ENCODE measurements at regions not wholly inside any gene's neighbourhood (a gene's known extent, or its start where the extent isn't known, plus 50 kb on each side); places are given as distances from the start of the nearest gene placed in this dataset.
"Not testable (repeated sequence)": the region's sequence is repeated elsewhere in the genome, so short reads cannot be mapped to it uniquely, and the experiment has no call there.

DNA sequence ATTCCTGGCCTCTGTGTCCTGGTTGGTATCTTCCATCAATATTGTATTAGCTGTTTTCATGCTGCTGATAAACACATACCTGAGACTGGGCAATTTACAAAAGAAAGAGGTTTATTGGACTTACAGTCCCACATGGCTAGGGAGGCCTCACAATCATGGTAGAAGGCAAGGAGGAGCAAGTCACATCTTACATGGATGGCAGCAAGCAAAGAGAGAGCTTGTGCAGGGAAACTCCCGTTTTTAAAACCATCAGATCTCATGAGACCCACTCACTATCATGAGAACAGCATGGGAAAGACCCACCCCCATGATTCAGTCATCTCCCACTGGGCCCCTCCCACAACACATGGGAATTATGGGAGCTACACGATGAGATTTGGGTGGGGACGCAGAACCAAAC is 265.3 kb upstream of the IL12B start:
- DNase-seq (ENCODE audit: low spot score), result not testable (repeated sequence)

DNA sequence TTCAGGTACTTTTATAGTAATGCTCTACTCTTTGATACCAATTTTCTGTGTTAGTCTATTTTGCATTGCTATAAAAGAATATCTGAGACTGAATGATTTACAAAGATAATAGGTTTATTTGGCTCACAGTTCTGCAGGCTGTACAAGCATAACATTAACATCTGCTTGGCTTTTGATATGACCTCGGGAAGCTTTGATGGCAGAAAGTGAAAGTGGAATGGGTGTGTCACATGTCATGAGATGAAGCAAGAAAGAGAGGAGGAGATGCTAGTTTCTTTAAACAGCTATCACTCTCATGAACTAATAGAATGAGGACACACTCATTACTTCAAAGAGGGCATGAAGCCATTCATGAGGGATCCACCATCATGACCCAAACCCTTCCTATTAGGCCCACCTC is 270.9 kb upstream of the IL12B start:
- DNase-seq (ENCODE audit: low spot score), result no peak

DNA sequence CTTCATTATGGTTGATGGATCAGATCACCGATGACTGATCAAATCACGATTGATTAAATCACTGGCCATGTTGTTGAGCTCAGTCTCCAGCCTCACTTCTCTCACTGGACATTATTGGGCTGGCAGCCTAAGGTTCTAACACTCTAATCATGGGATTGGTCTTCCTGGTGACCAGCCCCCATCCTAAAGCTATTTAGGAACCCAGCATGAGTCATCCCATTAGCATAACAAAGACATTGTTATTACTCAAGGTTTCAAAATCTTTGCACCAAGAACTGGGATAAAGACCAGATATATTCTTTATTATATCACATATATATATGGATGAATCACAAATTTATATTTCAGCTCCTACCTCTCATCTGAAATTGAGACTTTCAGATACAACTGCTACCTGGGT is 272.1 kb upstream of the IL12B start:
- DNase-seq (ENCODE audit: low spot score), result no peak

DNA sequence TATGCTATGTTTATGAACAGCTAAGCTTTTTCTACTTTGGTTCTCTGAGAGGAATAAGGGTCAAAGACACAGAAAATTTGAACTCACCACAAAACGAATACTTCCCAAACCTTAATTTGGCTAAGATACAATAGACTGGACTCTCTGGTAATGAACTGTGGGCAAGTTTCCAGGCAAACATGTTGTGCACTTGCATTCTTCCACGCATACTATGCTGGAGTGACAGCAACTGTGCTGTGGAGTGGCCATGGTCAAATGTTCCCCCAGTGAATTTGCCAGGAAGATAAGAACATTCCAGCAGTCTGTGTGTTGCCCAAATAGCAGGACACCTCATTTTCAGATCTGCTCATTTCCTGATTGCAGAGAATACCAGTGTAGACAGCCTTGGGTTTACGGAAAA is 275.3 kb upstream of the IL12B start:
- no peak for DNase-seq (ENCODE audit: low spot score)

DNA sequence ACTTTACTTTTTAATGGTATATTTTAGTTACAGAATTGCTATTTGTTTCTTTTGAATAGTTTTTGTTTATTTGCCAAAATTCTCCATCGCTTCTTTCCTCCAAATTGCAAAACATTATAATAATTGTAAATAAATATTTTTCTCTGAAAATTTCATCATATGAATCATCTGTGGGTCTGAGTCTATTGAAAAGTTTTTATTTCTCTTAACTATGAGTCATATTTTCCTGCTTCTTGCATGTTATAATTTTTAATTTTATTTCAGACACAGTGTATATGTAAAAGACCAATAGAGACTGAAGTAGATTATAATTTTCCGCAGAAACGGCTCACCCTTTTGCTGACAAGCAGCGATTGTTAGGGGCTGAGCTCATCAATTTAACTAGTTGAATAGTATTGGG is 279.1 kb upstream of the IL12B start:
- no peak for DNase-seq (ENCODE audit: low spot score)

DNA sequence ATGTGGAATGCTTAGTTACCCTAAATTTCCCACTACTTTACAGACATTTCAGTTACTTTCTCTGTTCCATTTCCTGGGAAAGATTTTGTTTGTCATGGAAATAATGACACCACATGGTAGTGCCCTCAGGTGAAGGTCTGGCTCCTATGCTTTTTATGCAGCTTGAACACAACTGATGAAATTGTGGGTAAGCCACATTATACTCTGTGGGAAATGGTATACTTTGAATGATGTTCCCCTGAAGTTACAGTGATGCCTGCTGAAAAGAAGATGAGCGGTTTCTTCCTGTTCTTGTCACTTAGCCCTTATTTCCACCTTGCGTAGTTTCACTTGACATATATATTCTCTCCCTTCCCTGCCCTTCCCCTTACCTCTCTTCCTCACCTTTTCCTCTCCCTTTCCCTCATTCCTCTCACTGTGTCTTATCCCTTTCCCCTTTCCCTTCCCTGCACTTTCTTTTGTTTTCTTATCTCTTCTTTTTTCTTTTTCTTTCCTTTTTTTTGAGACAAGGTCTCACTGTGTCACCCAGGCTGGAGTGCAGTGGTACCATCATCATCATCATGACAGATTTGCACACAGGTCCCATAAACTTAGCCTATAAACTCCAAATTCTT is 280.8 kb upstream of the IL12B start:
- DNase-seq (ENCODE audit: low spot score), result no peak

DNA sequence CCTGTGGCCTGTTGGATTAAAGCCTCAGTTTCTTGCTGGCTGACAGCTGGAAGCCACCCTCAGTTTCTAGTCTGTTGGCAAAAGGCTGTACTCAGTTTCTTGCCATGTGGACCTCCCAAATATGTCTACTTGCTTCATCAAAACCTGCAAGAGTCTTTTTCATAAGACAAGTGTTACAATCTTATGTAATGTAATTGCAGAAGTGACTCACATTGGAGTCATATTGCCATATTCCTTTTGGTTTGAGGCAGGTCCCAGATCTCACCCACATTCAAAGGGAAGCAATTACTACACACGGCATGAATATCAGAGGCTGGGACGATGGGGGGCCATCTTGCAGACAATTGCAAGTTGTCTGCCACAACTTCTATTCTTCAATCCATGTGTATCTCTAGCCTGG is 286.7 kb upstream of the IL12B start:
- DNase-seq (ENCODE audit: low spot score), result no peak

DNA sequence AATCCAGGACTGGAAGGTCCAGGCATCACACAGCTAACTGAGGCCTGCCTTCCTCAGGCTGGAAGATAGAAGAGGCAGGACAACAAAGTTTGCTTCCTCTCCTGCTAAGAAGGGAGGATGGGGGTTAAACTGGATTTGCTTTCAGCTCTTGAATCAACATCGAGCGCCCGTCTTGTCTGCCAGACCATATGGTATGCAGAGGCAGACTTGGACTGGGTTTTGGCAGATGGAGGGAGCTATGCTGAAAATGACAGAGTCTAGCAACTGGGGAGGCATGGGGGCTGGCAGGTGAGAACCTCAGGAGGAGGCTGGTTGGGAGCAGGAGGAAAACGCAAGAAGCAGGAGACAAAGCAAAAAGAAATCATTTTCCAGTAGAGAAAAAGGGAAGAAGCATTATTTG is 289.5 kb upstream of the IL12B start:
- no peak for DNase-seq (ENCODE audit: low spot score)

DNA sequence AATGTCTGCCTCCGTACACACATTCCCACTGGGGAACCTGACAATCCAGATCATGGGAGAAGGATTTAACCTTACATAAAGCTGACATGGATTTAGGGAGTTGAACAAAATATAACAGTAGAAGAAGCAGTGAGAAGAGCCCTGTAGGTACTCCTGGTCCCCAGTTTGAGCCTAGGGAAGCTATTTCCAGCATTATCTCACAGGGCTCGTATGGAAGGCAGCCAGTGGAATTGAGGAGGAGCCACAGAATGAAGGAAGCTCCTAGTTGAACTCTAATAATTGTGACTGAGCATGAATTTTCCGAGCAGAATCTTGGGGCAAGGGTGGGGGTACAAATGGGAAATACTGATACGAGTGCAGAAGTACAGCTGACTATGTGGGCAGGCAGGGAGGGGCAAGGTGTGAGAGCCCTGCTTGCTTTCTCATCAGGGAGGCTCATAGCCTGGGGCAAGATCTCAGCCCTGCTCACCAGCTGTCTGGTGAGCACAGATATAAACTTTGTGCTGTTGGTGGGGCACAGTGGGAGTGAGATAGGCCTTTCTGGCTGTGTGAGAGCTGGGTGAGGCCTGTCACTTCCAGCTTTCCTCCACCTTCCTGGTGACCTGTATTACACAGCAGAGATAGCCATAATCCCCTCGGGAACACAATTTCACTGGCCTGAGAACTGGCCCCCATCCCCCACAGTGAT is 290.7 kb upstream of the IL12B start:
- no peak for DNase-seq (ENCODE audit: low spot score)

DNA sequence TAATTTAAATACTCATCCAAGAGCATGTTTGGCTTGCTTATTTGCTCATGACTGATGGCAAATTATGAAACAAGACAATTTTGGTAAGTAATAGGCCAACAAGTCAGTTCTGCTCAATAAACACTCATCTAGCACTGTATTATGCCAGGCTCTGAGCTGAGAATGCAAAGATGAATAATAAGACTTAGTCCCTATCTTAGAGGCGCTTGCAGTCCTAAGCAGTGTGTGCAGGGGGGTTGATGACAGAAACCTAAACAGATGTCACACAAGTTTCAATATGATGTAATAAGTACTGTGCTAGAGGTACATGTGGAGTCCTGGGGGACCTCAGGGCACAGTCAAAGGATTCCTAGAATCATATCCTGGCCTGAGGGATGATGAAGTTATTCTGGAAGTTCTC is 287.6 kb upstream of the ADRA1B start:
- no peak for DNase-seq (ENCODE audit: low spot score)

DNA sequence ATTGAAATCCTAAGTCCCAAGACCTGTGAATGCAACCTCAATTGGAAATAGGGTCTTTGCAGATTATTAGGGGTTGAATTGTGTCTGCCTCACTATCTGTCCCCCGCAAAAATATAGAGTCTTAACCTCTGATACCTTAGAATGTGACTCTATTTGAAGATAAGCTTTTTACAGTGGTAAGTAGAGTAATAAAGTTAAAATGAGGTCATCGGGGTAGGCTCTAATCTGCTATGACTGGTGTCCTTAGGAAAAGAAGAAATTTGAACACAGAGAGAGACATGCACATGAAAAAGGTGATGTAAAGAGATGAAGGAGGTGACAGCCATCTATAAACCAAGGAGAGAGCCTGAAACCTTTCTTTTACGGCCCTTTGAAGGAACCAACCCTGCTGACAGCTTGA is 287.1 kb upstream of the ADRA1B start:
- no peak for DNase-seq (ENCODE audit: low spot score)

DNA sequence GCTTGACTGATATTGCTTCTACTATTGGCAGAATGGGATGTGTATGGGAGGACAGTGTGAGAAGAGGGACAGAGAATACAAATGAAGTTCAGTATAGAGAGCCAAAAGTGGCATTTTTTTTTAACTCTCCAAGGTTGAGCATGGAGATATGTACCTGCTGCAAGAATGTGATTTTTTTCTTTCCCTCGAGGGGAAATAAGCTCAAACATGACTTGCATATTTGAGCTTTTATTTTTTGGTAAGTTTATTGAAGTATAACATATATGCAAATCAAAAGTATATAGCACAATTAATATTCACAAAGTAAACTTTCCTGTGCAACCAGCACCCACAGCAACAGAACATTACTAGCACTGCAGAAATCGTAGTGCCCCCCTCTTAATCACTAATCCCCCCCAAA is 285.7 kb upstream of the ADRA1B start:
- DNase-seq (ENCODE audit: low spot score), result no peak

DNA sequence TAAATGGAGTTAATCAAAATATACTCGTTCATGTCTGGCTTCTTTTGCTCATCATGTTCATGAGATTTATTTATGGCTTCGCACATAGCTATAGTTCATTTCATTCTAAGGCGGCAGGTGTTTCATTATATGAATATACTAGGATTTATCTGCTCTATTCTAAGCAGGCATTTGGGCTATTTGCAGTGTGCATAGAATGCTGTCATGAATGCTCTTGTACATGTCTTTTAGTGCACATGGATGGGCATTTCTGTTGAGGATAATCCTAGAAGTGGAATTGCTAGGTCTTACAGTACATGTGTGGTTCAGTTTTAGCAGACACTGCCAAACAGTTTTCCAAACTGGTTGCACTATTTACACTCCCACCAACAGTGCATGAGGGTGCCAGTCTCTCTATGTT is 285.3 kb upstream of the ADRA1B start:
- no peak for DNase-seq (ENCODE audit: low spot score)

DNA sequence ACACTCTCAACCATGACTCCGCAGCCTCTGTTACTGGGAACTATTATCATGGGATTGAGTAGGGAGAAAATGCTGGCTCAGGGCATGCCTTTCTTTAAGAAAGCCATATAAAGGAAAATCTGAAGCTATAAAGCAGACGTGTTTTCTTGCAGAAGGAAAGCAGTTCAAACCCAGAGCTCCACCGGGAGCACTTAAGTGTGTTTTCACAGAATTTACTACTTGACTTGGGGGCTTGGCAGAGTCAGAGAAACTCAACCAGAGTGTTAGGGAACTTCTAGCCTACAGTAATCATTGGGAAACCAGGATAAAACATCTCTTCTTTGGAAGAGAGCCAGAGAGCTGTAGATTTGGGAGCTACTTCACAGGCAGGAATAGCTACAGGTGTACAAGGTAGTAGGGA is 283.4 kb upstream of the ADRA1B start:
- DNase-seq (ENCODE audit: low spot score), result no peak

DNA sequence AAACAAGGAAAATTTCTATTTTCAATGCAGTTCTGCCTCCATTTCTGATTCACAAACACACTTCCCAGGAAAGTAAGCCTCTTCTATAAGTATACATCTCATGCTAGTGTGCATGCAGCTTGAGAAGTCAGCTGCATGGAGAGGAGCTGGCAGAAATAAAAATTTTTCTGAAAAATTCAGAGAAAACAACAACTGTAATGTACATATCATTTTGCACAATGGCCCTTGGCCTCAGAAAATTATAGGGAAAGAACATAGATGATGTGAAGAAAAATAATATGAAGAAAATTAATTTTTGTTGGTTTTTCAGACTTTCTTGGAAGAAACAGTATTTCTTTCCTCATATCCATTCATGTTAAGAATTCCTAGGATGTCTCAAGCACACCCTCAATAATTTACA is 277.8 kb upstream of the ADRA1B start:
- no peak for DNase-seq (ENCODE audit: low spot score)

DNA sequence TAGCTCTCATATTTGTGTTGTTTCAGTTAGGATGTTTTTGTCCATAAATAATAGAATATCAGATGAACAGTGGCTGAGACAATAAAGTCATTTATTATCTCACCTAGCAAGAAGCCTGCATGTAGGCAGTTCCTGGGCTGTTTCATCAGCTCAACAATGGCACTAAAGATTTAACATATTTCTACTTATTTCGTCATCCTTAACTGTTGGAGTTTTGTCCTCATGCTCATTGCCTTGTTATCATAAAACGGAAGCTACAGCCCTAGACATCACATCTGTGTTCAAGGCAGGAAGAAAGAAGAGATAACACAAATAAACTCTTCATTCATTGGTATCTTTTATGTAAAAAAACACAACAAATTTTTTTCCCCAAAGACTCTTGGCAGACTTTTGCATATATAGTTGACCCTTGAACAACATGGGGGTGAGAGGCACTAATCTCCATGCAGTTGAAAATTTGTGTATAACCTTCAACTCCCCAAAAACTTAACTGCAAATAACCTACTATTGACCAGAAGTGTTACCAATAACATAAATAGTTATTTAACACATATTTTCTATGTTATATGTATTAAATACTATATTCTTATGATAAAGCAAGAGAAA is 277.2 kb upstream of the ADRA1B start:
- DNase-seq (ENCODE audit: low spot score), result no peak

DNA sequence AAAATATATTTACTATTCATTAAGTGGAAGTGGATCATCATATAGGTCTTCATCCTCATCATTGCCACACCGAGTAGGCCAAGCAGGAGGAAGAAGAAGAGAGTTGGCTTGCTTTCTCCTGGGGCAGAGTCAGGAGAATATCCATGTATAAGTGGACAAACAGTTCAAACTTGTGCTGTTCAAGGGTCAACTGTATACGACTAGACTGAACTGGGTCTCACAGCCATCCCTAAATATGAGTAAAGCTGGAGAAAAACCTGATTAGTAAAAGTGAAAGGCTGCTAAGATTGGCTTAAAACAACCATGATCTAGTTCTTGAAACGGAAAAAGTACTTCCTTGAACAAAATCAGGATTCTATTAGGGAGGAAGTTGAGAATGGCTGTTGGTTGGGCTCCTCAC is 276.7 kb upstream of the ADRA1B start:
- DNase-seq (ENCODE audit: low spot score), result no peak

DNA sequence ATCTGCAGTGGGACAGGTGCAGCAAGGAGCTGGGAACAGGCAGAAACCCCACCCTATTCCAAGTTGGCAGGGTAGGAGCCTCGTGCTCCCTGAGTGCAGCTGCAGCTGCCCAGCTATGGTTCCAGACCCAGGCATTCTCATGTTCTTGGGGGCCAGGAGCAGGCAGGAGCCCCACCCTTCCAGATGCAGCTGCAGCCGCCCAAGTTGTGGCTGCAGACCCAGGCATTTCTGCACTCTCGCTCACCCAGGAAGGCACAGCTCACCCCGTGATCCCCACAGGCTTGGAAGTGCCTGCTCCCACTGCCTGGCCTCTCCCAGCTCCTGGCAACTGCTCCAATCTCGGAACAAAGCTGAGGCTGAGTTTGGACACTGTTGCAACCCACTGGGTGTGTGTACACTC is 275.8 kb upstream of the ADRA1B start:
- no peak for DNase-seq (ENCODE audit: low spot score)

DNA sequence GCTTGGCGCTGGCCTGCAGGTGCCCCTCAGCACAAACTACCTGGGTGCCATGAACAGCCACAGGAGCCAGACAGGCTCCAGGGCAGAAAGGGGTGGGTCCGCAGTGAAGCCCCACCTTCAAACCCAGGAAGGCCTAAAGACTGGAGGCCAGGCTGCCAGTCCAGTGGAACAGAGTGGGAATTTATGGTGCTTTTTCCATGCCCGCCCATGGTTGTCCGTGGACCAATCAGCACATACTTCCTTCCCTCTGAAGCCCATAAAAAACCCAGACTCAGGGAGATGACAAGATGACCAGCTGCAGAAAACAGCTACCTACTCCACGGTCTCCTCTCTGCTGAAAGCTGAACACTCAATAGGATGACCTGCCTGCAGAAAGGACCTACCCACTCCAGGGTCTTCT is 275.4 kb upstream of the ADRA1B start:
- no peak for DNase-seq (ENCODE audit: low spot score)

DNA sequence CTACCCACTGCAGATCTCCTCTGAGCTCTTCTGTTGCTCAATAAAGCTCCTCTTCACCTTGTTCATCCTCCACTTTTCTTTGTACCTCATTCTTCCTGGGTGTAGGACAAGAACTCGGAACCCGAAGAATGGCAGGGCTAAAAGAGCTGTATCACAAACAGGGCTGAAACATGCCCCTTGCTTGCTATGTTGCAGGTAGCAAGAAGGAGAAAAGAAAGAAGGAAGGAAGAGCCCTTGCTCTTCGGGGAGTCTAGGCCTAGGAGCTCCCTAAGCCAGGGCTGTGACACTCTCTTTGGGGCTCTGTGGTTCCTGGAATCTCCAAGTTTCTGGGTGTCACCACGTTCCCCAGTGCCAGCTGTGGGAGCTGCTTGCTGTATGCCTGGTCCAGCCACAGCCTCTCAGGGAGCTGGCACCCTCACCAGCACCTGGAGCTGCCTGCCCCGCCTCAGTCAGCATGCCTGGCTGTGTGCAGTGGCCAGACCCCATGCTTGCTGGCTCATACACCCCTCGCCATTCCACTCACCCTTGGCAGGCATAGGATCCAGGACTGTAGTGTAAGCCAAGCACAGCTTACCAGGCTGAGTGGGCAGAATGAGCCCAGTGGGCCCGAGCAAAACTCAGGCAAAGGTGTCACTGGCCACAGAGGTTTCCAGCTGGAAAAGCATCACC is 274.8 kb upstream of the ADRA1B start:
- no peak for DNase-seq (ENCODE audit: low spot score)

DNA sequence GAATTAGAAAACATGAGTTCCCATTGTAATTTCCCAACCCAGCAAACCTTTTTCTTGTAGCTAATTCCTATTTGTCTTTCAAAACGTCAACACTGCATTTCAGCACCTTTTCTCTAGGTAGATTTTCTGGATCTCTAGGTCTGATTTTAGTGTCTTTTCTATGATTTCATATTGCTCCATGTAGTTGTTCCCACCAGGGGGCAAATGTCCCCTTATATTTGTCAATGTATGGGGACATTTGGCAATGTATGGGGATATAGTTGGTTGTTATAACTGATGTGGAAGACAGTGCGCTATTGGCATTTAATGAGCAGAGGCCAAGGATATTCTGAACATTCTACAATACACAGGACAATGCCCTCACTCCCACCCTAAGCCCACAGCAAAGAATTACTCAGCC is 273.9 kb upstream of the ADRA1B start:
- DNase-seq (ENCODE audit: low spot score), result no peak

DNA sequence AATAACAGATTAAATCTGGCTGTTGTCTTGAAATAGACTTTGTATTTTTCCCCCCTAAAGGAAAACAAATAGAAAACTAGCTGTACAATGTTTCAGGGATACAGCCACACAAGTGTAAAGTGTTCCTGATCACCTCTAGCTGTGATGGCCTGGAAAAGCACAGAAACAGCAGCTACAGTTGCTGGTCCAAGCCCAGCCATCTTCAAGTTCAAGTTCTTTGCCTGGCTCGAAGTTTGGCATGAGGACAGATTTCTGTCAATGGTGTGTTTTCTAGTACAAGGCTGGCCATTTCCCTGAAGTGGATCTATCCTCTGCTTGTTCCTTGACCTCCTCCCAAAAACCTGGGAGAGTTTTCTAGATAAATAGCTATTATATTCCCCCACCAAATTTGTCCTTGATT is 272.2 kb upstream of the ADRA1B start:
- no peak for DNase-seq (ENCODE audit: low spot score)

DNA sequence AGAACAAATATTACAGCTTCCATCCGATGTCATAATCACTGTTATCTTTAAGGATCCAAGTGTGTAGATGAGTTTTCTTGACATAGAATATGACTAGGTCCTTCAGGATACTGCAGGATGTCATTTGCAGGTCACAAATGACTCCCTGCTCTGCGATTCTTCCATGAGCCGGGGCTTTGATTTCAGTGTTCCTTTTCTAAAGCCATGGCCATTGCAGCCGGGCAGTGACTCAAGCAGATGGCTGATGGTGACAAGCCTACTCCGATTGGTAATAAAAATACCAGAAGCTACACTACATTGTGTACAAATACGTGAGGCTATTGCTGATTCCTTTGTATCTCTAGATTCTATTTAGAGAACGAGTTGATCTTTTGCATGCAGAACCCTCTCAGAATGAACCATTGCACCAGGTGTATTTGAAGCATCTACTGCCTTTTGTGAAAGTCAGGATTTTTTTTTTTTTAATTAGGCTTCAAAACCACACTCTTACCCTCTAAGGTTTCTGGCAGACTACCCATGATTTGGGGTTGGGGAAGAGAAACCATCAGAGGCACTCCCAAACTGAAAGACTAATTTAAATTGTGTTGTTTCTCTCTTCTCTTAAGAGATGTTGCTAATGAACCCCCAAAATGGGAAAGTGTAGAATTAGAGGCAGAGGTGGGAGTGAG is 271.0 kb upstream of the ADRA1B start:
- no peak for DNase-seq (ENCODE audit: low spot score)

Measured in HuH-7.5 (cell line).